Stimulated activated naive CD4-positive, alpha-beta T cell treated with Interleukin-2 at 50 U/mL for 16 hours (primary cell): ENCODE measurements at regions not wholly inside any gene's neighbourhood (a gene's known extent, or its start where the extent isn't known, plus 50 kb on each side); places are given as distances from the start of the nearest gene placed in this dataset.

Experiments
- DNase-seq: peaks from one replicate; lab custom pipeline; 2025; lab: John Stamatoyannopoulos, UW

GRCh38 chr11:79894111-79894510 is 453.3 kb upstream of the TENM4 start:
- DNase-seq: no peak

GRCh38 chr11:79890272-79890671 is 449.4 kb upstream of the TENM4 start:
- DNase-seq: no peak

GRCh38 chr11:79864882-79865281 is 424.1 kb upstream of the TENM4 start:
- DNase-seq: no peak

- no peak for DNase-seq
Observed at GRCh38 chr11:79860336-79860735, 419.5 kb upstream of the TENM4 start.

GRCh38 chr11:79857377-79858214 is 416.8 kb upstream of the TENM4 start:
- DNase-seq: no peak

- no peak for DNase-seq
Observed at GRCh38 chr11:79852176-79852575, 411.3 kb upstream of the TENM4 start.

- DNase-seq: no peak
Observed at GRCh38 chr11:79845002-79845709, 404.3 kb upstream of the TENM4 start.

GRCh38 chr11:79834015-79834414 is 393.2 kb upstream of the TENM4 start:
- DNase-seq: no peak

- no peak for DNase-seq
Observed at GRCh38 chr11:79830446-79830845, 389.6 kb upstream of the TENM4 start.

GRCh38 chr11:79829891-79830290 is 389.1 kb upstream of the TENM4 start:
- no peak for DNase-seq

GRCh38 chr11:79822766-79823165 is 381.9 kb upstream of the TENM4 start:
- DNase-seq: no peak

GRCh38 chr11:79813551-79813950 is 372.7 kb upstream of the TENM4 start:
- DNase-seq: no peak

- DNase-seq: no peak
Observed at GRCh38 chr11:79809487-79809886, 368.7 kb upstream of the TENM4 start.

GRCh38 chr11:79807506-79807905 is 366.7 kb upstream of the TENM4 start:
- no peak for DNase-seq

GRCh38 chr11:79796704-79797103 is 355.9 kb upstream of the TENM4 start:
- no peak for DNase-seq

- no peak for DNase-seq
Observed at GRCh38 chr11:79794484-79795393, 353.9 kb upstream of the TENM4 start.

GRCh38 chr11:79794057-79794456 is 353.2 kb upstream of the TENM4 start:
- DNase-seq: no peak

GRCh38 chr11:79786961-79787360 is 346.1 kb upstream of the TENM4 start:
- no peak for DNase-seq

GRCh38 chr11:79783833-79784232 is 343.0 kb upstream of the TENM4 start:
- DNase-seq: no peak

- no peak for DNase-seq
Observed at GRCh38 chr11:79768343-79768742, 327.5 kb upstream of the TENM4 start.

GRCh38 chr11:79762279-79762921 is 321.6 kb upstream of the TENM4 start:
- DNase-seq: no peak

GRCh38 chr11:79758325-79758724 is 317.5 kb upstream of the TENM4 start:
- DNase-seq: no peak
